ENCODE measurements at regions not wholly inside any gene's neighbourhood (a gene's known extent, or its start where the extent isn't known, plus 50 kb on each side); places are given as distances from the start of the nearest gene placed in this dataset.

DNA sequence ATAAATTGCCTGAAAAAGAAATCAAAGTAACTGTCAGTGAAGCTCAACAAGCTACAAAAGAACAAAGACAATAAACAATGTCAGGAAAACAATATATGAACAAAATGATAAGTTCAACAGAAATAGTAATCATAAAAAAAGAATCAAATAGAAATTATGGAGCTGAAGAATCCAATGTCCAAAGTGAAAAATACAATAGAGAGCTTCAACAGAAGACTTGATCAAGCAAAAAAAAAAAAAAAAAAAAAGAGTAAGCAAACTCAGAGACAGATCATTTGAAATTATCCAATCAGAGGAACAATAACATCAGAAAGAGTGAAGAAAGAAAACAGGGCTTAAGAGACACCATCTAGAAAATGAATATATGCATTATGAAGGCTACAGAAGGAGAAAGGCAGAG lies 251.4 kb upstream of the SAMSN1 start:
- H3K4me2 ChIP-seq: no peak overlapping the region
- H3K79me2 ChIP-seq: no peaks in the 10 kb centered on the region
- DNase-seq (ENCODE audit: low spot score): no peak
- H3K9me3 ChIP-seq (ENCODE audit: low read depth): no peaks in the 10 kb centered on the region
- H3K4me1 ChIP-seq (ENCODE audit: insufficient read depth): no peaks in the 10 kb centered on the region
- H3K27ac ChIP-seq: no peak overlapping the region
- TF ChIP-seq, protein P1, sequence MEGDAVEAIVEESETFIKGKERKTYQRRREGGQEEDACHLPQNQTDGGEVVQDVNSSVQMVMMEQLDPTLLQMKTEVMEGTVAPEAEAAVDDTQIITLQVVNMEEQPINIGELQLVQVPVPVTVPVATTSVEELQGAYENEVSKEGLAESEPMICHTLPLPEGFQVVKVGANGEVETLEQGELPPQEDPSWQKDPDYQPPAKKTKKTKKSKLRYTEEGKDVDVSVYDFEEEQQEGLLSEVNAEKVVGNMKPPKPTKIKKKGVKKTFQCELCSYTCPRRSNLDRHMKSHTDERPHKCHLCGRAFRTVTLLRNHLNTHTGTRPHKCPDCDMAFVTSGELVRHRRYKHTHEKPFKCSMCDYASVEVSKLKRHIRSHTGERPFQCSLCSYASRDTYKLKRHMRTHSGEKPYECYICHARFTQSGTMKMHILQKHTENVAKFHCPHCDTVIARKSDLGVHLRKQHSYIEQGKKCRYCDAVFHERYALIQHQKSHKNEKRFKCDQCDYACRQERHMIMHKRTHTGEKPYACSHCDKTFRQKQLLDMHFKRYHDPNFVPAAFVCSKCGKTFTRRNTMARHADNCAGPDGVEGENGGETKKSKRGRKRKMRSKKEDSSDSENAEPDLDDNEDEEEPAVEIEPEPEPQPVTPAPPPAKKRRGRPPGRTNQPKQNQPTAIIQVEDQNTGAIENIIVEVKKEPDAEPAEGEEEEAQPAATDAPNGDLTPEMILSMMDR (IDR thresholded peaks at IDR 0.05; ENCODE audit: poor library complexity): no peak
- no peak for TF ChIP-seq EZH2phosphoT487 (IDR thresholded peaks at IDR 0.05; ENCODE audit: low read depth, severe bottlenecking, unreplicated experiment)
- no peak for TF ChIP-seq EZH2 (IDR thresholded peaks at IDR 0.05; ENCODE audit: borderline replicate concordance)
- H2AFZ ChIP-seq: no peak overlapping the region
- H3K4me3 ChIP-seq: no peak overlapping the region
- H3K27me3 ChIP-seq: no peaks in the 10 kb centered on the region
- no peaks in the 10 kb centered on the region for H4K20me1 ChIP-seq (ENCODE audit: insufficient read depth, poor library complexity, severe bottlenecking)
- H3K9me2 ChIP-seq (replicated peaks; ENCODE audit: insufficient read depth): no peaks in the 10 kb centered on the region
- no peaks in the 10 kb centered on the region for H3K36me3 ChIP-seq (replicated peaks; ENCODE audit: insufficient read depth, low read depth)

DNA sequence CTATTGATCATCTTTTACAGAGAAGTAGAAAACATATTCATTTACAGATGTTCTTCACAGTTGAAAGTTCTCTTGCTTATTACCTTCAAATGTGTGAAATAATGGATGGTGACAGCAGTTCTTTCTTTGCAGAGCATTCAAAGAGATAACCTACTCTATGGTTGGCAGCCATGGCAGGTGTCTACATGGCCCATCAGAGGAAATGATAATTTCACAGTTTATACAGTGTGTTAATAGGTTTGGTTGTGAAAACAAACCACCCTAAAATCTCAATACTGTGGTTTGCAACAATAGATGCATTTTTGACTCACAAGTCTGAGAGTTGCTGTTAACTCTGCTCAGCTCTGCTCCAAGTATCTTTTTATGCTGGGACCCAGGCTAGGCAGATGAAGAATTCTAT lies 241.2 kb upstream of the SAMSN1 start:
- H3K4me3 ChIP-seq: no peak overlapping the region
- TF ChIP-seq EZH2 (IDR thresholded peaks at IDR 0.05; ENCODE audit: borderline replicate concordance): no peak
- TF ChIP-seq EZH2phosphoT487 (IDR thresholded peaks at IDR 0.05; ENCODE audit: low read depth, severe bottlenecking, unreplicated experiment): no peak
- TF ChIP-seq, protein P1 (IDR thresholded peaks at IDR 0.05; ENCODE audit: poor library complexity): no peak
- H3K27me3 ChIP-seq: no peaks in the 10 kb centered on the region
- no peaks in the 10 kb centered on the region for H3K36me3 ChIP-seq (replicated peaks; ENCODE audit: insufficient read depth, low read depth)
- H3K9me2 ChIP-seq (replicated peaks; ENCODE audit: insufficient read depth): no peaks in the 10 kb centered on the region
- H3K4me2 ChIP-seq: no peak overlapping the region
- H3K9me3 ChIP-seq (ENCODE audit: low read depth): no peaks in the 10 kb centered on the region
- H4K20me1 ChIP-seq (ENCODE audit: insufficient read depth, poor library complexity, severe bottlenecking): no peaks in the 10 kb centered on the region
- no peak overlapping the region for H3K27ac ChIP-seq
- no peak for DNase-seq (ENCODE audit: low spot score)
- no peak overlapping the region for H2AFZ ChIP-seq
- H3K4me1 ChIP-seq (ENCODE audit: insufficient read depth): no peaks in the 10 kb centered on the region
- H3K79me2 ChIP-seq: no peaks in the 10 kb centered on the region

DNA sequence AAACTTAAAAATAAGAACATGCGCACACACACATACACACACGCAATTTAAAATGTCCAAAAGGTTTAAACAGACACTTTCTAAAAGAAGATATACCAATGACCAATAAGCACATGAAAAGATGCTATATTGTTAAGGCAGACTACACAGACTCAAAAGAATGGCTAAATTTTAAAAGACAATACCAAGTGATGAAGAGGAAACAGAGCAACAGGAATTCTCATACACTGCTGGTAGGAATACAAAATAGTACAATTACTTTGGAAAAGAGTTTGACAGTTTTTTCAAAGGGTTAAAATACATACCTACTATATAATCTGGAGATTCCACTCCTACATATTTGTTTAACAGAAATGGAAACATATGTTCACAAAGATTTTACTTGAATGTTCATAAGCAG lies 239.6 kb upstream of the SAMSN1 start:
- Histone ChIP-seq H3K9me3 (ENCODE audit: low read depth) (no peaks in the 10 kb centered on the region), H4K20me1 (ENCODE audit: insufficient read depth, poor library complexity, severe bottlenecking) (no peaks in the 10 kb centered on the region), H3K79me2 (no peaks in the 10 kb centered on the region), H3K4me3 (no peak overlapping the region), H3K27ac (no peak overlapping the region), H3K4me1 (ENCODE audit: insufficient read depth) (no peaks in the 10 kb centered on the region), H3K4me2 (no peak overlapping the region), H2AFZ (no peak overlapping the region), H3K27me3 (no peaks in the 10 kb centered on the region), H3K9me2 (replicated peaks; ENCODE audit: insufficient read depth) (no peaks in the 10 kb centered on the region), H3K36me3 (replicated peaks; ENCODE audit: insufficient read depth, low read depth) (no peaks in the 10 kb centered on the region)
- no peak for DNase-seq (ENCODE audit: low spot score)
- TF ChIP-seq EZH2 (IDR thresholded peaks at IDR 0.05; ENCODE audit: borderline replicate concordance) (no peak), EZH2phosphoT487 (IDR thresholded peaks at IDR 0.05; ENCODE audit: low read depth, severe bottlenecking, unreplicated experiment) (no peak)
- TF ChIP-seq, protein P1 (IDR thresholded peaks at IDR 0.05; ENCODE audit: poor library complexity): no peak
- 97% methylated on average over 2 of the region's 2 CpGs for WGBS (ENCODE audit: low lambda C conversion rate, missing lambda C conversion rate)

DNA sequence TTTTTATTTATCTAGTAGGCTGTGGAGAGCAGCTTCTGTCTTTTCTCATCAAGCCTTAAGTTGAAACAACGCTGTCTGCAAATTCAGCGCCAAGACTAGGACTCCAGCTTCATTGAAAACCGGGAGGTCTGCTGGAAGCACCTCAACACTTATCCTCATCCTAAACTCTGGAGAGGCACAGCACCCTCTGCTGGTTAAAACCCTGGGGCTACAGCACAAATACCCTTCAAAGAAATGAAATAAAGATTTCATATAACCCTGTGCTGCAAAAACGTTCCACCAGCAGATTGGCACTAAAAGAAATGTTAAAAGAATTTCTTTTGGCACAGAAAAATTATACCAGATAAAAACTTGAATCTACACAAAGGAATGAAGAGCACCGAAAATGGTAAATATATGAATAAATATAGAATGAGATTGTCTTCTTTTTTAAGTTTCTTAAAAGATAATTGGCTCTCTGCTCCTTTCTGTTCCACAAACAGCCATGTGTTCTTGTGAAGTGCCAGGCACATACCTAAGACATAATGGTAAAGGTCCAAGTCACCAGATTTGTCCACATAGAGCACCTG lies 227.7 kb upstream of the SAMSN1 start:
- Histone ChIP-seq H3K27ac (no peak overlapping the region), H3K4me2 (no peak overlapping the region), H3K4me3 (no peak overlapping the region), H3K36me3 (replicated peaks; ENCODE audit: insufficient read depth, low read depth) (no peaks in the 10 kb centered on the region), H3K9me2 (replicated peaks; ENCODE audit: insufficient read depth) (no peaks in the 10 kb centered on the region), H2AFZ (no peak overlapping the region), H3K27me3 (no peaks in the 10 kb centered on the region), H4K20me1 (ENCODE audit: insufficient read depth, poor library complexity, severe bottlenecking) (no peaks in the 10 kb centered on the region), H3K79me2 (no peaks in the 10 kb centered on the region), H3K9me3 (ENCODE audit: low read depth) (no peaks in the 10 kb centered on the region), H3K4me1 (ENCODE audit: insufficient read depth) (peaks cover 3% of the 10 kb centered on the region)
- WGBS (ENCODE audit: low lambda C conversion rate, missing lambda C conversion rate): 48% methylated on average over 5 of the region's 5 CpGs
- peak; percentile 35 for DNase-seq (ENCODE audit: low spot score)
- TF ChIP-seq EZH2 (IDR thresholded peaks at IDR 0.05; ENCODE audit: borderline replicate concordance) (no peak), EZH2phosphoT487 (IDR thresholded peaks at IDR 0.05; ENCODE audit: low read depth, severe bottlenecking, unreplicated experiment) (no peak)
- TF ChIP-seq, protein P1 (IDR thresholded peaks at IDR 0.05; ENCODE audit: poor library complexity): peak; percentile 47

Data from hepatocyte (in vitro differentiated cells).